ENCODE measurements at regions not wholly inside any gene's neighbourhood (a gene's known extent, or its start where the extent isn't known, plus 50 kb on each side); places are given as distances from the start of the nearest gene placed in this dataset.

GRCh38 chr14:98958632-98959031, 313.4 kb downstream of the BCL11B start:
- H3K9me3 ChIP-seq (ENCODE audit: control insufficient read depth, insufficient read depth, low read length), result peaks cover 37% of the 10 kb centered on the region
- ChIA-PET CTCF (interaction anchor here (0.6 kb wide), 1 partner anchor 44 kb away, joined by 3 read pairs; no protein-coding TSS in a partner anchor), POLR2A (no interaction called here)
- no peak overlapping the region for H3K4me3 ChIP-seq (ENCODE audit: low read depth, low read length)
- H3K27ac ChIP-seq (ENCODE audit: low read depth, low read length), result no peak overlapping the region
- no peak for DNase-seq (ENCODE audit: low read depth, low spot score)
- TF ChIP-seq CTCF (IDR thresholded peaks at IDR 0.05; ENCODE audit: low read depth, low read length), result no peak
- no peaks in the 10 kb centered on the region for H3K27me3 ChIP-seq (ENCODE audit: control insufficient read depth, insufficient read depth, low read length)

GRCh38 chr14:98959410-98959809, 312.6 kb downstream of the BCL11B start:
- no peak for TF ChIP-seq CTCF (IDR thresholded peaks at IDR 0.05; ENCODE audit: low read depth, low read length)
- Histone ChIP-seq H3K27ac (ENCODE audit: low read depth, low read length) (no peak overlapping the region), H3K4me3 (ENCODE audit: low read depth, low read length) (no peak overlapping the region), H3K9me3 (ENCODE audit: control insufficient read depth, insufficient read depth, low read length) (peaks cover 35% of the 10 kb centered on the region), H3K27me3 (ENCODE audit: control insufficient read depth, insufficient read depth, low read length) (no peaks in the 10 kb centered on the region)
- CTCF ChIA-PET, result interaction anchor here (0.6 kb wide), 1 partner anchor 44 kb away, joined by 3 read pairs; no protein-coding TSS in a partner anchor
- POLR2A ChIA-PET, result no interaction called here
- no peak for DNase-seq (ENCODE audit: low read depth, low spot score)

- ChIA-PET POLR2A (no interaction called here), CTCF (no interaction called here)
- Histone ChIP-seq H3K4me3 (ENCODE audit: low read depth, low read length) (no peak overlapping the region), H3K27ac (ENCODE audit: low read depth, low read length) (no peak overlapping the region), H3K9me3 (ENCODE audit: control insufficient read depth, insufficient read depth, low read length) (peaks cover 39% of the 10 kb centered on the region), H3K27me3 (ENCODE audit: control insufficient read depth, insufficient read depth, low read length) (no peaks in the 10 kb centered on the region)
- TF ChIP-seq CTCF (IDR thresholded peaks at IDR 0.05; ENCODE audit: low read depth, low read length), result no peak
- DNase-seq (ENCODE audit: low read depth, low spot score), result no peak
Measured at GRCh38 chr14:98959958-98960616, 311.9 kb downstream of the BCL11B start.

GRCh38 chr14:98960617-98961013, 311.4 kb downstream of the BCL11B start:
- CTCF ChIA-PET, result no interaction called here
- Histone ChIP-seq H3K9me3 (ENCODE audit: control insufficient read depth, insufficient read depth, low read length) (peaks cover 42% of the 10 kb centered on the region), H3K4me3 (ENCODE audit: low read depth, low read length) (no peak overlapping the region), H3K27me3 (ENCODE audit: control insufficient read depth, insufficient read depth, low read length) (no peaks in the 10 kb centered on the region), H3K27ac (ENCODE audit: low read depth, low read length) (no peak overlapping the region)
- no peak for DNase-seq (ENCODE audit: low read depth, low spot score)
- no peak for TF ChIP-seq CTCF (IDR thresholded peaks at IDR 0.05; ENCODE audit: low read depth, low read length)
- POLR2A ChIA-PET, result no interaction called here

GRCh38 chr14:98961191-98961590, 310.8 kb downstream of the BCL11B start:
- Histone ChIP-seq H3K27ac (ENCODE audit: low read depth, low read length) (no peak overlapping the region), H3K9me3 (ENCODE audit: control insufficient read depth, insufficient read depth, low read length) (peaks cover 39% of the 10 kb centered on the region), H3K27me3 (ENCODE audit: control insufficient read depth, insufficient read depth, low read length) (no peaks in the 10 kb centered on the region), H3K4me3 (ENCODE audit: low read depth, low read length) (no peak overlapping the region)
- DNase-seq (ENCODE audit: low read depth, low spot score), result no peak
- CTCF ChIA-PET, result no interaction called here
- TF ChIP-seq CTCF (IDR thresholded peaks at IDR 0.05; ENCODE audit: low read depth, low read length), result no peak
- POLR2A ChIA-PET, result no interaction called here

Measured in AG04450 (cell line).